Activated T-cell treated with anti-CD3 and anti-CD28 coated beads, Interleukin-2, amount 50 U/mL, for 24 hours (primary cell): ENCODE measurements at regions not wholly inside any gene's neighbourhood (a gene's known extent, or its start where the extent isn't known, plus 50 kb on each side); places are given as distances from the start of the nearest gene placed in this dataset.

Source experiments
- DNase-seq: peaks from one replicate; pipeline ENCODE4 v3.0.0-alpha.2; 2020
- H3K27ac Mint-ChIP-seq: 2 replicates; pipeline ENCODE4 v1.8.0; 2020; ENCODE audit warnings: mild to moderate bottlenecking, mixed read lengths
- H3K27me3 Mint-ChIP-seq: 2 replicates; pipeline ENCODE4 v1.8.0; 2020; ENCODE audit warnings: mixed read lengths
- H3K36me3 Mint-ChIP-seq: 2 replicates; pipeline ENCODE4 v1.8.0; 2020; ENCODE audit warnings: low read depth, mixed read lengths
- H3K4me1 Mint-ChIP-seq: 2 replicates; pipeline ENCODE4 v1.8.0; 2020; ENCODE audit warnings: low read depth, mixed read lengths
- H3K4me3 Mint-ChIP-seq: 2 replicates; pipeline ENCODE4 v1.8.0; 2020; ENCODE audit warnings: mild to moderate bottlenecking, moderate library complexity, mixed read lengths
- H3K9me3 Mint-ChIP-seq: 2 replicates; pipeline ENCODE4 v1.8.0; 2020; ENCODE audit warnings: mixed read lengths

- H3K27me3 Mint-ChIP-seq = no peaks in the 10 kb centered on the region
- H3K4me3 Mint-ChIP-seq = no peak overlapping the region
- no peaks in the 10 kb centered on the region for H3K4me1 Mint-ChIP-seq
- H3K27ac Mint-ChIP-seq = no peak overlapping the region
- H3K36me3 Mint-ChIP-seq = no peaks in the 10 kb centered on the region
- H3K9me3 Mint-ChIP-seq = no peaks in the 10 kb centered on the region
- DNase-seq = no peak
Measured at GRCh38 chr2:192484903-192485302, 290.2 kb upstream of the TMEFF2 start.

- no peak for DNase-seq
- Mint-ChIP-seq H3K9me3 (peaks cover 1% of the 10 kb centered on the region), H3K36me3 (no peaks in the 10 kb centered on the region), H3K27me3 (no peaks in the 10 kb centered on the region), H3K4me3 (no peak overlapping the region), H3K27ac (no peak overlapping the region), H3K4me1 (no peaks in the 10 kb centered on the region)
Measured at GRCh38 chr2:192480984-192481383, 286.3 kb upstream of the TMEFF2 start.

- no peaks in the 10 kb centered on the region for H3K4me1 Mint-ChIP-seq
- no peak overlapping the region for H3K27ac Mint-ChIP-seq
- no peak for DNase-seq
- no peaks in the 10 kb centered on the region for H3K36me3 Mint-ChIP-seq
- no peak overlapping the region for H3K4me3 Mint-ChIP-seq
- H3K9me3 Mint-ChIP-seq = peaks cover 5% of the 10 kb centered on the region
- no peaks in the 10 kb centered on the region for H3K27me3 Mint-ChIP-seq
Measured at GRCh38 chr2:192473331-192473730, 278.6 kb upstream of the TMEFF2 start.

- peaks cover 5% of the 10 kb centered on the region for H3K9me3 Mint-ChIP-seq
- H3K27ac Mint-ChIP-seq = no peak overlapping the region
- no peak overlapping the region for H3K4me3 Mint-ChIP-seq
- no peaks in the 10 kb centered on the region for H3K4me1 Mint-ChIP-seq
- H3K36me3 Mint-ChIP-seq = no peaks in the 10 kb centered on the region
- no peak for DNase-seq
- no peaks in the 10 kb centered on the region for H3K27me3 Mint-ChIP-seq
Measured at GRCh38 chr2:192471982-192472381, 277.2 kb upstream of the TMEFF2 start.

GRCh38 chr2:192469612-192470011 lies 274.9 kb upstream of the TMEFF2 start:
- Mint-ChIP-seq H3K36me3 (no peaks in the 10 kb centered on the region), H3K27me3 (no peaks in the 10 kb centered on the region), H3K27ac (no peak overlapping the region), H3K4me3 (no peak overlapping the region), H3K4me1 (no peaks in the 10 kb centered on the region), H3K9me3 (no peaks in the 10 kb centered on the region)
- DNase-seq = no peak

- no peaks in the 10 kb centered on the region for H3K27me3 Mint-ChIP-seq
Measured at GRCh38 chr2:192467953-192468660, 273.4 kb upstream of the TMEFF2 start.

GRCh38 chr2:192465141-192465540 lies 270.4 kb upstream of the TMEFF2 start:
- Mint-ChIP-seq H3K4me1 (no peaks in the 10 kb centered on the region), H3K4me3 (no peak overlapping the region), H3K9me3 (no peaks in the 10 kb centered on the region), H3K27ac (no peak overlapping the region), H3K36me3 (no peaks in the 10 kb centered on the region), H3K27me3 (no peaks in the 10 kb centered on the region)
- DNase-seq = no peak

More at GRCh38 chr2:192467953-192468660, 273.4 kb upstream of the TMEFF2 start:
- no peaks in the 10 kb centered on the region for H3K9me3 Mint-ChIP-seq
- H3K4me3 Mint-ChIP-seq = no peak overlapping the region
- no peak for DNase-seq
- no peak overlapping the region for H3K27ac Mint-ChIP-seq
- H3K4me1 Mint-ChIP-seq = no peaks in the 10 kb centered on the region
- H3K36me3 Mint-ChIP-seq = no peaks in the 10 kb centered on the region

- no peak overlapping the region for H3K4me3 Mint-ChIP-seq
- H3K9me3 Mint-ChIP-seq = no peaks in the 10 kb centered on the region
- H3K27ac Mint-ChIP-seq = no peak overlapping the region
- H3K4me1 Mint-ChIP-seq = no peaks in the 10 kb centered on the region
- H3K36me3 Mint-ChIP-seq = no peaks in the 10 kb centered on the region
- H3K27me3 Mint-ChIP-seq = no peaks in the 10 kb centered on the region
- DNase-seq = no peak
Measured at GRCh38 chr2:192459422-192459821, 264.7 kb upstream of the TMEFF2 start.

GRCh38 chr2:192448881-192449280 lies 254.1 kb upstream of the TMEFF2 start:
- no peaks in the 10 kb centered on the region for H3K36me3 Mint-ChIP-seq
- no peaks in the 10 kb centered on the region for H3K4me1 Mint-ChIP-seq
- no peaks in the 10 kb centered on the region for H3K9me3 Mint-ChIP-seq
- no peak overlapping the region for H3K4me3 Mint-ChIP-seq
- peaks cover 3% of the 10 kb centered on the region for H3K27me3 Mint-ChIP-seq
- no peak overlapping the region for H3K27ac Mint-ChIP-seq
- no peak for DNase-seq

- Mint-ChIP-seq H3K4me3 (no peak overlapping the region), H3K4me1 (no peaks in the 10 kb centered on the region), H3K27ac (no peak overlapping the region), H3K9me3 (no peaks in the 10 kb centered on the region), H3K27me3 (no peaks in the 10 kb centered on the region), H3K36me3 (no peaks in the 10 kb centered on the region)
- no peak for DNase-seq
Measured at GRCh38 chr2:192444286-192444838, 249.6 kb upstream of the TMEFF2 start.

- no peak overlapping the region for H3K27ac Mint-ChIP-seq
- no peaks in the 10 kb centered on the region for H3K27me3 Mint-ChIP-seq
- no peak for DNase-seq
- no peaks in the 10 kb centered on the region for H3K9me3 Mint-ChIP-seq
- no peak overlapping the region for H3K4me3 Mint-ChIP-seq
- no peaks in the 10 kb centered on the region for H3K4me1 Mint-ChIP-seq
- H3K36me3 Mint-ChIP-seq = no peaks in the 10 kb centered on the region
Measured at GRCh38 chr2:192443831-192444230, 249.1 kb upstream of the TMEFF2 start.

- H3K36me3 Mint-ChIP-seq = no peaks in the 10 kb centered on the region
- no peak overlapping the region for H3K4me3 Mint-ChIP-seq
- no peaks in the 10 kb centered on the region for H3K27me3 Mint-ChIP-seq
- H3K4me1 Mint-ChIP-seq = no peaks in the 10 kb centered on the region
- DNase-seq = no peak
- H3K9me3 Mint-ChIP-seq = no peaks in the 10 kb centered on the region
- no peak overlapping the region for H3K27ac Mint-ChIP-seq
Measured at GRCh38 chr2:192438239-192438638, 243.5 kb upstream of the TMEFF2 start.

- no peaks in the 10 kb centered on the region for H3K9me3 Mint-ChIP-seq
- no peak for DNase-seq
- no peak overlapping the region for H3K27ac Mint-ChIP-seq
- no peak overlapping the region for H3K4me3 Mint-ChIP-seq
- H3K4me1 Mint-ChIP-seq = no peaks in the 10 kb centered on the region
- no peaks in the 10 kb centered on the region for H3K36me3 Mint-ChIP-seq
- no peaks in the 10 kb centered on the region for H3K27me3 Mint-ChIP-seq
Measured at GRCh38 chr2:192437653-192438052, 242.9 kb upstream of the TMEFF2 start.

- no peaks in the 10 kb centered on the region for H3K4me1 Mint-ChIP-seq
- no peaks in the 10 kb centered on the region for H3K36me3 Mint-ChIP-seq
- H3K27me3 Mint-ChIP-seq = no peaks in the 10 kb centered on the region
- H3K27ac Mint-ChIP-seq = no peak overlapping the region
- DNase-seq = no peak
- no peak overlapping the region for H3K4me3 Mint-ChIP-seq
- no peaks in the 10 kb centered on the region for H3K9me3 Mint-ChIP-seq
Measured at GRCh38 chr2:192424243-192424642, 229.5 kb upstream of the TMEFF2 start.

GRCh38 chr2:192419786-192420185 lies 225.1 kb upstream of the TMEFF2 start:
- DNase-seq = no peak
- Mint-ChIP-seq H3K4me1 (no peaks in the 10 kb centered on the region), H3K9me3 (no peaks in the 10 kb centered on the region), H3K4me3 (no peak overlapping the region), H3K27me3 (no peaks in the 10 kb centered on the region), H3K27ac (no peak overlapping the region), H3K36me3 (no peaks in the 10 kb centered on the region)
